ENCODE measurements at regions not wholly inside any gene's neighbourhood (a gene's known extent, or its start where the extent isn't known, plus 50 kb on each side); places are given as distances from the start of the nearest gene placed in this dataset.

- POLR2A ChIA-PET: no interaction called here
- Histone ChIP-seq H3K9ac (ENCODE audit: low read length) (no peak overlapping the region), H3K36me3 (ENCODE audit: control insufficient read depth in 1 of 2, insufficient read depth in 2 of 2, low read length in 2 of 2) (no peaks in the 10 kb centered on the region), H3K79me2 (ENCODE audit: insufficient read depth, low read length) (no peaks in the 10 kb centered on the region), H3K4me3 (replicated peaks in 1 of 2; ENCODE audit: low read depth in 1 of 2, low read length in 2 of 2) (no peak overlapping the region), H3K9me2 (ENCODE audit: insufficient read depth) (no peaks in the 10 kb centered on the region), H3K9me3 (ENCODE audit: control insufficient read depth in 1 of 2, insufficient read depth in 1 of 2, low read depth in 1 of 2, low read length in 2 of 2) (no peaks in the 10 kb centered on the region), H3K27ac (ENCODE audit: low read depth, low read length) (no peak overlapping the region), H3K4me1 (ENCODE audit: control insufficient read depth in 1 of 2, insufficient read depth in 2 of 2, low read length in 2 of 2) (peaks cover 0 to 6% of the 10 kb centered on the region in 2 experiments; a peak in 1 of 4 replicates), H2AFZ (ENCODE audit: low read depth, low read length, poor library complexity, severe bottlenecking) (no peak overlapping the region), H4K20me1 (ENCODE audit: insufficient read depth) (no peaks in the 10 kb centered on the region), H3K4me2 (ENCODE audit: low read length) (peak overlapping the region; percentile 29; the same call in 1 of the 2 replicates), H3K27me3 (ENCODE audit: insufficient read depth, low read length) (no peaks in the 10 kb centered on the region)
- CTCF ChIA-PET: no interaction called here
- ATAC-seq (no peak), DNase-seq (ENCODE audit: low read depth, low spot score) (no peak)
- RAD21 ChIA-PET (ENCODE audit: low non-redundant PET in 1 of 2, low total read pairs in 2 of 2, uncharacterized antibody in 2 of 2, unreplicated experiment in 2 of 2): no interaction called here
- TF ChIP-seq CEBPB (IDR thresholded peaks at IDR 0.05; ENCODE audit: low read depth): no peak
- no peak for TF ChIP-seq JUND (IDR thresholded peaks at IDR 0.05)
- no peak for TF ChIP-seq ZNF274 (IDR thresholded peaks at IDR 0.05; ENCODE audit: low read depth, low read length)
- no peak for TF ChIP-seq ZFX (IDR thresholded peaks at IDR 0.05)
- no peak for TF ChIP-seq ATF3 (IDR thresholded peaks at IDR 0.05)
- intact Hi-C loops (cut with micrococcal nuclease): no loop called here
- BruUV-seq (replicated peaks): no TSS peak
These were observed 330.3 kb upstream of the NPSR1 start for GRCh38 chr7:34327681-34328080.

- no peaks in the 10 kb centered on the region for H3K9me2 ChIP-seq (ENCODE audit: insufficient read depth)
- POLR2A ChIA-PET: no interaction called here
- H3K27ac ChIP-seq (ENCODE audit: low read depth, low read length): no peak overlapping the region
- intact Hi-C loops (cut with micrococcal nuclease): no loop called here
- BruUV-seq (replicated peaks): no TSS peak
- CTCF ChIA-PET: interaction anchor here (1.8 kb wide), 1 partner anchor 9 kb away, joined by 5 read pairs; no protein-coding TSS in a partner anchor
- ATAC-seq (no peak), DNase-seq (ENCODE audit: low read depth, low spot score) (no peak)
- RAD21 ChIA-PET (ENCODE audit: low non-redundant PET in 1 of 2, low total read pairs in 2 of 2, uncharacterized antibody in 2 of 2, unreplicated experiment in 2 of 2): no interaction called here
- no peak overlapping the region for H3K4me3 ChIP-seq (replicated peaks in 1 of 2; ENCODE audit: low read depth in 1 of 2, low read length in 2 of 2)
- H3K9me3 ChIP-seq (ENCODE audit: control insufficient read depth in 1 of 2, insufficient read depth in 1 of 2, low read depth in 1 of 2, low read length in 2 of 2): no peaks in the 10 kb centered on the region
- no peaks in the 10 kb centered on the region for H3K36me3 ChIP-seq (ENCODE audit: control insufficient read depth in 1 of 2, insufficient read depth in 2 of 2, low read length in 2 of 2)
- no peaks in the 10 kb centered on the region for H4K20me1 ChIP-seq (ENCODE audit: insufficient read depth)
- H3K4me1 ChIP-seq (ENCODE audit: control insufficient read depth in 1 of 2, insufficient read depth in 2 of 2, low read length in 2 of 2): peaks cover 0 to 6% of the 10 kb centered on the region in 2 experiments; a peak in 1 of 4 replicates
- TF ChIP-seq MAX (IDR thresholded peaks at IDR 0.05) (no peak), ELF1 (IDR thresholded peaks at IDR 0.05; ENCODE audit: borderline replicate concordance, low read depth) (no peak), SRF (IDR thresholded peaks at IDR 0.05; ENCODE audit: low read depth) (no peak), CEBPB (IDR thresholded peaks at IDR 0.05; ENCODE audit: low read depth) (no peak), EZH2phosphoT487 (IDR thresholded peaks at IDR 0.05; ENCODE audit: borderline replicate concordance) (no peak), JUND (IDR thresholded peaks at IDR 0.05) (no peak), SIN3A (IDR thresholded peaks at IDR 0.05; ENCODE audit: low read depth) (no peak)
- no peak overlapping the region for H2AFZ ChIP-seq (ENCODE audit: low read depth, low read length, poor library complexity, severe bottlenecking)
- H3K9ac ChIP-seq (ENCODE audit: low read length): no peak overlapping the region
- H3K4me2 ChIP-seq (ENCODE audit: low read length): no peak overlapping the region
- H3K27me3 ChIP-seq (ENCODE audit: insufficient read depth, low read length): no peaks in the 10 kb centered on the region
- H3K79me2 ChIP-seq (ENCODE audit: insufficient read depth, low read length): no peaks in the 10 kb centered on the region
These were observed 327.7 kb upstream of the NPSR1 start for GRCh38 chr7:34330308-34330707.
